Nephron progenitor cell (in vitro differentiated cells): ENCODE measurements at regions not wholly inside any gene's neighbourhood (a gene's known extent, or its start where the extent isn't known, plus 50 kb on each side); places are given as distances from the start of the nearest gene placed in this dataset.

Experiments used
- DNase-seq: peaks from one replicate; pipeline ENCODE4 v3.0.0; 2021
- H3K27ac Mint-ChIP-seq: 2 replicates; pipeline ENCODE4 v1.8.0; 2021; ENCODE audit warnings: mild to moderate bottlenecking, moderate library complexity, mixed read lengths
- H3K27me3 Mint-ChIP-seq: 2 replicates; pipeline ENCODE4 v1.8.0; 2021; ENCODE audit warnings: mild to moderate bottlenecking, low read depth, mixed read lengths; ENCODE audit not compliant: poor library complexity
- H3K36me3 Mint-ChIP-seq: 2 replicates; pipeline ENCODE4 v1.8.0; 2021; ENCODE audit warnings: low read depth, mixed read lengths
- H3K4me1 Mint-ChIP-seq: 2 replicates; pipeline ENCODE4 v1.8.0; 2021; ENCODE audit warnings: mixed read lengths
- H3K4me3 Mint-ChIP-seq: 2 replicates; pipeline ENCODE4 v1.8.0; 2021; ENCODE audit warnings: mild to moderate bottlenecking, moderate library complexity, mixed read lengths
- H3K9me3 Mint-ChIP-seq: 2 replicates; pipeline ENCODE4 v1.8.0; 2021; ENCODE audit warnings: mild to moderate bottlenecking, moderate library complexity, mixed read lengths
- TF ChIP-seq, protein P1 (sequence below): fragments of 200-600 bp; sonication (generic); IDR thresholded peaks from 2 replicates; pipeline ENCODE4 v1.5.0; 2021; ENCODE audit warnings: antibody characterized with exemption

DNA sequence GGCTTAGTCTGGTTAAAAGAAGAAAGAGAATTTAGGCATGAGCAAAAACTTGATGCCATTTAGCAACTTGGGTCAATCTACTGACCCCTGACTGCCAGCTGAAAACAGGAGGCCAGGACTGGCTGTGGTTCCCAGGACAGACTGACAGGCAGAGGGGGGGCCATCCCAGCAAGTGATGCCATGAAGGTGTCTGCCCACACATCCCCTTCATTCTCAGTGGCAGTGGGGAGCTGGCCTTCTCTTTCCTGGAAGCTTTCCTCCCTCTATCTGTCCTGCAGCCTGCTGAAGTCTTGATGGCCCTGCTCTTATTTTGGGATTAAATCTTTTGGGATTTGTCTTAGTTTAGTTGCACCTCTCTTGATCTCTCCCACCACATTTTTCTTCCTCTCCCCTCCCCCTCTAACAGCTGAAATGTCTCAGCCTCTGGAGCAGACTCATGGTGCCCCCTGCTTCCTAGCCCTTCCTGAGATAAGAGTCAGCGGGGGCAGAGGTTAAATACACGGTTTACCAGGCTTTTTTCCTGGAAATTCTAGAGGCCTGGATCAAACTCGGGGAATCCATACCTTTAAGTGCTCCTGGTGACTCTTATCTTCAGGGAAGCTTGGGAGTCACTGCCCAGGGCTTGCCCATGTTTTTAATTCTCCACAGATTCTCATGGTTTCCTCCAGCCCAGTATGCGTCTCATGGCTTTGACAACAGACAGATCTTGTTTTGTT, 99.5 kb upstream of the TSPAN2 start:
- Mint-ChIP-seq H3K27ac (peak overlapping the region; percentile 10), H3K36me3 (no peaks in the 10 kb centered on the region), H3K4me3 (no peak overlapping the region), H3K9me3 (no peaks in the 10 kb centered on the region), H3K4me1 (peaks cover 46% of the 10 kb centered on the region), H3K27me3 (no peaks in the 10 kb centered on the region)
- no peak for DNase-seq
- TF ChIP-seq, protein P1, sequence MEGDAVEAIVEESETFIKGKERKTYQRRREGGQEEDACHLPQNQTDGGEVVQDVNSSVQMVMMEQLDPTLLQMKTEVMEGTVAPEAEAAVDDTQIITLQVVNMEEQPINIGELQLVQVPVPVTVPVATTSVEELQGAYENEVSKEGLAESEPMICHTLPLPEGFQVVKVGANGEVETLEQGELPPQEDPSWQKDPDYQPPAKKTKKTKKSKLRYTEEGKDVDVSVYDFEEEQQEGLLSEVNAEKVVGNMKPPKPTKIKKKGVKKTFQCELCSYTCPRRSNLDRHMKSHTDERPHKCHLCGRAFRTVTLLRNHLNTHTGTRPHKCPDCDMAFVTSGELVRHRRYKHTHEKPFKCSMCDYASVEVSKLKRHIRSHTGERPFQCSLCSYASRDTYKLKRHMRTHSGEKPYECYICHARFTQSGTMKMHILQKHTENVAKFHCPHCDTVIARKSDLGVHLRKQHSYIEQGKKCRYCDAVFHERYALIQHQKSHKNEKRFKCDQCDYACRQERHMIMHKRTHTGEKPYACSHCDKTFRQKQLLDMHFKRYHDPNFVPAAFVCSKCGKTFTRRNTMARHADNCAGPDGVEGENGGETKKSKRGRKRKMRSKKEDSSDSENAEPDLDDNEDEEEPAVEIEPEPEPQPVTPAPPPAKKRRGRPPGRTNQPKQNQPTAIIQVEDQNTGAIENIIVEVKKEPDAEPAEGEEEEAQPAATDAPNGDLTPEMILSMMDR = no peak

DNA sequence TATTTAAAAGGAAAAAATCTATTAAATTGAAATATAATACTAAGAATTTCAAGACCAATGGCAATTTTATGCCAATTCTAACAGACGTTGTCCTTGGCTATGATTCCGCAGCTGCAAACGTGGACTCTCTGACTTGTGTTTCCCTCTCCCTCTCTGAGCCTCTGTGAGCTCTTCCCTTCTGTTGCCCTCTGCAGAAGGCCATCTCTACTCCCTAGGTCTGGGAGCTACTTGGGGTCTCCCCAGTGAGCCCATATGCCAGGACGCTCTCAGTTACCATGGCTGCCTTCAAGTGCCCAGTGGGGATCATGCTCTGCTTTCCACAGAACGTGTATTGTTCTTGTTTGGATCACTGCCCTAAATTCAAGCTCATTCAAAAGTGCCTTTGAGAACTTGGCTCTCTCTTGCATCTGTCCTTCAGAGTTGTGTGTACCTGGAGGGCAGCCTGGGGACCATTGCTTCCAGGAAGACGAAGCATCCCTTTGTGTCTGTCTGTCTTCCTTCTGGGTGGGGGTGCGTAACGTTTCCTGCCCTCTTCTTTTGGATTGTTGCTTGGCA, 97.5 kb upstream of the TSPAN2 start:
- Mint-ChIP-seq H3K27ac (peak overlapping the region; percentile 73), H3K36me3 (no peaks in the 10 kb centered on the region), H3K4me1 (peaks cover 64% of the 10 kb centered on the region), H3K27me3 (no peaks in the 10 kb centered on the region), H3K4me3 (no peak overlapping the region), H3K9me3 (no peaks in the 10 kb centered on the region)
- TF ChIP-seq, protein P1 = no peak
- no peak for DNase-seq

DNA sequence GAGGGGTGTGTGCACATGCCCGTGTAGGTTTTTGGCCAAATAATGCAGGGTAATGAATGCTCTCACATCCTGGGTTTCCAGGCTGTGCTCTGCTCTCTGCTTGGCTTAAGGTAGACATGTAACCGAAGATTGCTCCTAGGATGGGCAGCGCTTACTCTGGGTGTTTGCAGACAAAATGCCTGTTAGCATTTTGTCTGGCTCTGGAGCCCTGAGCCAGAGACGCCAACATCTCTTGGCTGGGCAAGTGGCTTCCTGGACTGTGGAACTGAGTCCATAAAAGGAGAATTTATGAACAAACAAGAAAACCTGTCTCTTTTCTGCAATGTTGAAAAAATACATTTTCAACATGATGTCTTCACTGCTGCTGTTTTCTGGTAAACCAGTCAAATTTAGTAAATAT, 96.0 kb upstream of the TSPAN2 start:
- H3K27ac Mint-ChIP-seq = peak overlapping the region; percentile 68
- no peaks in the 10 kb centered on the region for H3K27me3 Mint-ChIP-seq

GRCh38 chr1:115184951-115185331, 95.6 kb upstream of the TSPAN2 start:
- peaks cover 64% of the 10 kb centered on the region for H3K4me1 Mint-ChIP-seq
- TF ChIP-seq, protein P1 = no peak
- no peak overlapping the region for H3K4me3 Mint-ChIP-seq
- peak overlapping the region; percentile 68 for H3K27ac Mint-ChIP-seq
- DNase-seq = no peak
- H3K36me3 Mint-ChIP-seq = no peaks in the 10 kb centered on the region
- H3K9me3 Mint-ChIP-seq = no peaks in the 10 kb centered on the region
- no peaks in the 10 kb centered on the region for H3K27me3 Mint-ChIP-seq

More for the DNA sequence above, 96.0 kb upstream of the TSPAN2 start:
- H3K4me1 Mint-ChIP-seq = peaks cover 64% of the 10 kb centered on the region
- TF ChIP-seq, protein P1 = no peak
- no peak overlapping the region for H3K4me3 Mint-ChIP-seq
- H3K36me3 Mint-ChIP-seq = no peaks in the 10 kb centered on the region
- H3K9me3 Mint-ChIP-seq = no peaks in the 10 kb centered on the region
- DNase-seq = no peak

GRCh38 chr1:115184260-115184950, 95.1 kb upstream of the TSPAN2 start:
- Mint-ChIP-seq H3K36me3 (no peaks in the 10 kb centered on the region), H3K4me3 (no peak overlapping the region), H3K9me3 (no peaks in the 10 kb centered on the region), H3K27ac (no peak overlapping the region), H3K27me3 (no peaks in the 10 kb centered on the region), H3K4me1 (peaks cover 64% of the 10 kb centered on the region)
- TF ChIP-seq, protein P1 = no peak
- no peak for DNase-seq
